Loucy (cell line): ENCODE measurements at regions not wholly inside any gene's neighbourhood (a gene's known extent, or its start where the extent isn't known, plus 50 kb on each side); places are given as distances from the start of the nearest gene placed in this dataset.

ENCODE experiments used
- EZH2phosphoT487 ChIP-seq: fragments of 200-600 bp; IDR thresholded peaks from 2 replicates; pipeline ENCODE4 v1.6.1; 2018; ENCODE audit warnings: antibody characterized with exemption, mild to moderate bottlenecking, moderate library complexity, borderline replicate concordance
- TF ChIP-seq, protein P1 (sequence below): fragments of 200-600 bp; sonication (generic); conservative IDR thresholded peaks from 2 replicates; pipeline ENCODE4 v1.5.1; 2014; ENCODE audit warnings: mild to moderate bottlenecking, antibody characterized with exemption, low read length

DNA sequence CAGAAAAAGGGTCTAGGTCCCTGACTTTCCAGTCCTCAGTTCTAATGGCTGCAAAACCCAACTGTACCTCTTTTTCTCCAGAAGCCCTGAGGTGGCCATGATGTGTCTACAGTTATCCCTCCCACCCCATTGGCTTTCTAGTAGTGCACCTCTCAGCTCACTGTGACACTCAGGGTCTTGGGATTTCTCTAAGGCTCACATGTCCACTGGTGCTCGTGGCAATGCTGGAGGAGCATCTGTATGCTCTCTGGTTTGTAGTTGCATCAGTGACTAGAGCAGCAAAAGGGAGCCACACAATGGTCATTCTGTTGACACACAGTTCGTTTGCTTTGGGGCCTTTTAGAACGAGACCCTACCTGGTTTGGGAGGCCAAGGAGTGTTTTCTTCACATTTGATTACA, 81.6 kb upstream of the SYT6 start:
- TF ChIP-seq, protein P1, sequence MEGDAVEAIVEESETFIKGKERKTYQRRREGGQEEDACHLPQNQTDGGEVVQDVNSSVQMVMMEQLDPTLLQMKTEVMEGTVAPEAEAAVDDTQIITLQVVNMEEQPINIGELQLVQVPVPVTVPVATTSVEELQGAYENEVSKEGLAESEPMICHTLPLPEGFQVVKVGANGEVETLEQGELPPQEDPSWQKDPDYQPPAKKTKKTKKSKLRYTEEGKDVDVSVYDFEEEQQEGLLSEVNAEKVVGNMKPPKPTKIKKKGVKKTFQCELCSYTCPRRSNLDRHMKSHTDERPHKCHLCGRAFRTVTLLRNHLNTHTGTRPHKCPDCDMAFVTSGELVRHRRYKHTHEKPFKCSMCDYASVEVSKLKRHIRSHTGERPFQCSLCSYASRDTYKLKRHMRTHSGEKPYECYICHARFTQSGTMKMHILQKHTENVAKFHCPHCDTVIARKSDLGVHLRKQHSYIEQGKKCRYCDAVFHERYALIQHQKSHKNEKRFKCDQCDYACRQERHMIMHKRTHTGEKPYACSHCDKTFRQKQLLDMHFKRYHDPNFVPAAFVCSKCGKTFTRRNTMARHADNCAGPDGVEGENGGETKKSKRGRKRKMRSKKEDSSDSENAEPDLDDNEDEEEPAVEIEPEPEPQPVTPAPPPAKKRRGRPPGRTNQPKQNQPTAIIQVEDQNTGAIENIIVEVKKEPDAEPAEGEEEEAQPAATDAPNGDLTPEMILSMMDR: no peak
- no peak for TF ChIP-seq EZH2phosphoT487
